ENCODE measurements at regions not wholly inside any gene's neighbourhood (a gene's known extent, or its start where the extent isn't known, plus 50 kb on each side); places are given as distances from the start of the nearest gene placed in this dataset.

GRCh38 chr6:8944548-8944947 lies 509.2 kb upstream of the SLC35B3 start:
- TF ChIP-seq BRF2 (CRISPR knock-in tag; IDR thresholded peaks at IDR 0.05) = no peak
- TF ChIP-seq GATAD1 (CRISPR knock-in tag; IDR thresholded peaks at IDR 0.05) = no peak
- no peak for TF ChIP-seq ZNF576 (CRISPR knock-in tag; IDR thresholded peaks at IDR 0.05)
- TF ChIP-seq ZBTB38 (CRISPR knock-in tag; IDR thresholded peaks at IDR 0.05) = no peak
- TF ChIP-seq ZNF816 (CRISPR knock-in tag; IDR thresholded peaks at IDR 0.05; ENCODE audit: borderline replicate concordance) = no peak
- no peak for TF ChIP-seq ZNF766 (CRISPR knock-in tag; IDR thresholded peaks at IDR 0.05; ENCODE audit: borderline replicate concordance)
- TF ChIP-seq KLF11 (CRISPR knock-in tag; IDR thresholded peaks at IDR 0.05) = no peak
- no peak for TF ChIP-seq POLR2A (IDR thresholded peaks at IDR 0.05; ENCODE audit: insufficient read depth in 1 of 2, low read depth in 2 of 2, low read length in 2 of 2)
- no peak for TF ChIP-seq ZNF282 (IDR thresholded peaks at IDR 0.05; ENCODE audit: partially characterized antibody)
- TF ChIP-seq ZNF510 (CRISPR knock-in tag; IDR thresholded peaks at IDR 0.05; ENCODE audit: low read depth) = no peak
- no peak for TF ChIP-seq EZH2 (conservative IDR thresholded peaks at IDR 0.05; ENCODE audit: low read depth, low read length)

Measured in HepG2 (cell line).